GM12892 (cell line): ENCODE measurements at regions not wholly inside any gene's neighbourhood (a gene's known extent, or its start where the extent isn't known, plus 50 kb on each side); places are given as distances from the start of the nearest gene placed in this dataset.
"Not testable (repeated sequence)": the region's sequence is repeated elsewhere in the genome, so short reads cannot be mapped to it uniquely, and the experiment has no call there.

Experiments used
- POLR2A ChIP-seq: IDR thresholded peaks from 2 replicates; pipeline ENCODE4 v1.6.1; 2011; ENCODE audit warnings: low read depth, low read length, control low read depth
- POLR2AphosphoS5 ChIP-seq: IDR thresholded peaks from 2 replicates; pipeline ENCODE4 v1.6.1; 2011; ENCODE audit warnings: low read depth, low read length, control low read depth

GRCh38 chr1:91607686-91608085 lies 107.0 kb downstream of the CDC7 start:
- TF ChIP-seq POLR2AphosphoS5, POLR2A: not testable (repeated sequence)
